GM12892 (cell line): ENCODE measurements at regions not wholly inside any gene's neighbourhood (a gene's known extent, or its start where the extent isn't known, plus 50 kb on each side); places are given as distances from the start of the nearest gene placed in this dataset.
"Not testable (repeated sequence)": the region's sequence is repeated elsewhere in the genome, so short reads cannot be mapped to it uniquely, and the experiment has no call there.

Experiments used
- POLR2A ChIP-seq: IDR thresholded peaks from 2 replicates; pipeline ENCODE4 v1.6.1; 2011; ENCODE audit warnings: low read depth, low read length, control low read depth
- POLR2AphosphoS5 ChIP-seq: IDR thresholded peaks from 2 replicates; pipeline ENCODE4 v1.6.1; 2011; ENCODE audit warnings: low read depth, low read length, control low read depth

- not testable (repeated sequence) for TF ChIP-seq POLR2A, POLR2AphosphoS5
Measured at GRCh38 chr1:121097867-121098215, 86.3 kb downstream of the FAM72B start.
